Neural cell (in vitro differentiated cells): ENCODE measurements at regions not wholly inside any gene's neighbourhood (a gene's known extent, or its start where the extent isn't known, plus 50 kb on each side); places are given as distances from the start of the nearest gene placed in this dataset.

Source experiments
- H2AFZ ChIP-seq: fragments of 200-600, 300-800 bp; sonication (generic), shearing (Covaris generic); 2 replicates; pipeline ENCODE4 v1.6.0; 2014; ENCODE audit warnings: low read depth, mild to moderate bottlenecking, antibody characterized with exemption, low read length, moderate library complexity
- H3F3A ChIP-seq: fragments of 200-600 bp; shearing (Covaris generic); 2 replicates; pipeline ENCODE4 v1.6.1; 2016; ENCODE audit warnings: mild to moderate bottlenecking, moderate library complexity, mixed read lengths, antibody characterized with exemption, low read length; ENCODE audit not compliant: insufficient read depth, poor library complexity, severe bottlenecking
- H3K27ac ChIP-seq: fragments of 200-600, 300-800 bp; sonication (generic), shearing (Covaris generic); 2 replicates; pipeline ENCODE4 v1.5.1; 2014; ENCODE audit warnings: mild to moderate bottlenecking, low read length, moderate library complexity
- H3K27me3 ChIP-seq: fragments of 300-800, 200-600 bp; sonication (generic), shearing (Covaris generic); 2 replicates; pipeline ENCODE4 v1.6.0; 2014; ENCODE audit warnings: mild to moderate bottlenecking, low read depth, low read length, moderate library complexity; ENCODE audit not compliant: insufficient read depth
- H3K36me3 ChIP-seq: fragments of 300-800, 200-600 bp; sonication (generic), shearing (Covaris generic); 2 replicates; pipeline ENCODE4 v1.5.1; 2014; ENCODE audit warnings: mild to moderate bottlenecking, antibody characterized with exemption, low read length, moderate library complexity; ENCODE audit not compliant: insufficient read depth
- H3K4me2 ChIP-seq: fragments of 300-800, 200-600 bp; sonication (generic), shearing (Covaris generic); 2 replicates; pipeline ENCODE4 v1.6.0; 2014; ENCODE audit warnings: mild to moderate bottlenecking, low read length
- H3K4me3 ChIP-seq: fragments of 300-800, 200-600 bp; sonication (generic), shearing (Covaris generic); 2 replicates; pipeline ENCODE4 v1.5.1; 2014; ENCODE audit warnings: mild to moderate bottlenecking, low read length, moderate library complexity
- H3K79me2 ChIP-seq: fragments of 200-600 bp; shearing (Covaris generic); replicated peaks from 2 replicates; pipeline ENCODE4 v1.6.0; 2014; ENCODE audit warnings: mild to moderate bottlenecking, low read length, moderate library complexity; ENCODE audit not compliant: insufficient read depth
- H3K9ac ChIP-seq: fragments of 300-800, 200-600 bp; sonication (generic), shearing (Covaris generic); 2 replicates; pipeline ENCODE4 v1.6.1; 2016; ENCODE audit warnings: mild to moderate bottlenecking, low read length, mixed read lengths
- H3K9me2 ChIP-seq: fragments of 200-600 bp; shearing (Covaris generic); 2 replicates; pipeline ENCODE4 v1.6.1; 2016; ENCODE audit warnings: mild to moderate bottlenecking, low read length, mixed read lengths; ENCODE audit not compliant: insufficient read depth
- H3K9me3 ChIP-seq: fragments of 200-600, 300-800 bp; sonication (generic), shearing (Covaris generic); 2 replicates; pipeline ENCODE4 v1.6.1; 2016; ENCODE audit warnings: mild to moderate bottlenecking, mixed run types, low read length, moderate library complexity, mixed read lengths
- H4K20me1 ChIP-seq: fragments of 200-600 bp; shearing (Covaris generic); 2 replicates; pipeline ENCODE4 v1.6.1; 2016; ENCODE audit warnings: mild to moderate bottlenecking, mixed run types; ENCODE audit not compliant: insufficient read depth
- EP300 ChIP-seq: fragments of 450-650 bp; conservative IDR thresholded peaks from 2 replicates; pipeline ENCODE4 v1.6.1; 2014; ENCODE audit warnings: antibody characterized with exemption, mild to moderate bottlenecking, moderate library complexity; ENCODE audit not compliant: poor library complexity, severe bottlenecking
- EZH2 ChIP-seq: fragments of 200-600, 300-800 bp; shearing (Covaris generic), sonication (generic); IDR thresholded peaks from 2 replicates; pipeline ENCODE4 v1.6.1; 2014; ENCODE audit warnings: antibody characterized with exemption, low read length, borderline replicate concordance, mild to moderate bottlenecking; ENCODE audit not compliant: insufficient read depth, poor library complexity, severe bottlenecking
- MXI1 ChIP-seq: fragments of 450-650 bp; conservative IDR thresholded peaks from 2 replicates; pipeline ENCODE4 v1.6.1; 2014; ENCODE audit warnings: antibody characterized with exemption, mild to moderate bottlenecking; ENCODE audit not compliant: poor library complexity, severe bottlenecking
- POLR2AphosphoS5 ChIP-seq: IDR thresholded peaks from 2 replicates; pipeline ENCODE4 v1.6.1; 2012
- RAD21 ChIP-seq: fragments of 450-650 bp; conservative IDR thresholded peaks from 2 replicates; pipeline ENCODE4 v1.6.1; 2014; ENCODE audit warnings: antibody characterized with exemption, mild to moderate bottlenecking, moderate library complexity
- REST ChIP-seq: IDR thresholded peaks from 2 replicates; pipeline ENCODE4 v1.6.1; 2012; ENCODE audit warnings: borderline replicate concordance
- SMC3 ChIP-seq: fragments of 450-650 bp; conservative IDR thresholded peaks from 2 replicates; pipeline ENCODE4 v1.6.1; 2014; ENCODE audit warnings: antibody characterized with exemption, mild to moderate bottlenecking, moderate library complexity; ENCODE audit not compliant: poor library complexity
- TAF1 ChIP-seq: IDR thresholded peaks from 2 replicates; pipeline ENCODE4 v1.6.1; 2012; ENCODE audit warnings: low read depth
- TF ChIP-seq, protein P1 (sequence below): fragments of 450-650 bp; IDR thresholded peaks from 2 replicates; pipeline ENCODE4 v1.5.1; 2014; ENCODE audit warnings: antibody characterized with exemption, mild to moderate bottlenecking, moderate library complexity; ENCODE audit not compliant: poor library complexity, severe bottlenecking

- Histone ChIP-seq H4K20me1 (no peaks in the 10 kb centered on the region), H3K9me3 (no peaks in the 10 kb centered on the region), H3K9ac (no peak overlapping the region), H3K4me3 (no peak overlapping the region), H3K4me2 (no peak overlapping the region), H3K79me2 (no peaks in the 10 kb centered on the region), H3K36me3 (no peaks in the 10 kb centered on the region), H3F3A (no peaks in the 10 kb centered on the region), H3K27me3 (no peaks in the 10 kb centered on the region), H3K9me2 (no peaks in the 10 kb centered on the region), H3K27ac (no peak overlapping the region), H2AFZ (no peak overlapping the region)
- no peak for TF ChIP-seq EP300
Measured at GRCh38 chr10:65234261-65234660, 1691.6 kb upstream of the LRRTM3 start.

DNA sequence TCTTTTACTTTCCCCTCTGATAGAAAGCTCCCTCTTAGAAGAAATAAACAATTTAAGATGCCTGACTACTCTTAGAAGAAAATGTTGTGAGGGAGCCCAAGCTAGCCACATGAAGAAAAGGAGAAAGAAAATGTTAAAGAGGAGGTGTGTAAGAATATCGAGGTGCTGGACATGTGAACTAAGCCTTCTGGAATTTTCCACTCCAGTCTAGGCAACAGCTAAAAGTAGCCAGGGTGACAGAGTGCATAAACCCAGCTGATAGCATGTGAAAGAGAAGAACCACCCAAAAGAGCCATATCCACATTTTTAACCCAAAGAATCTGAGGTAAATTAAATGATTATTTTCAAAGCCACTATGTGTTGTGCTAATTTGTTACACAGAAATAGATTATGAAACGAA lies 1690.6 kb upstream of the LRRTM3 start:
- Histone ChIP-seq H3K9ac (no peak overlapping the region), H4K20me1 (no peaks in the 10 kb centered on the region), H3K4me2 (no peak overlapping the region), H3K27ac (no peak overlapping the region), H2AFZ (no peak overlapping the region), H3F3A (no peaks in the 10 kb centered on the region), H3K4me3 (no peak overlapping the region), H3K36me3 (no peaks in the 10 kb centered on the region), H3K9me2 (no peaks in the 10 kb centered on the region), H3K9me3 (no peaks in the 10 kb centered on the region), H3K79me2 (no peaks in the 10 kb centered on the region), H3K27me3 (no peaks in the 10 kb centered on the region)
- TF ChIP-seq RAD21 (no peak), MXI1 (no peak), SMC3 (no peak), TAF1 (no peak), EZH2 (no peak), POLR2AphosphoS5 (no peak), REST (no peak), EP300 (no peak)
- TF ChIP-seq, protein P1, sequence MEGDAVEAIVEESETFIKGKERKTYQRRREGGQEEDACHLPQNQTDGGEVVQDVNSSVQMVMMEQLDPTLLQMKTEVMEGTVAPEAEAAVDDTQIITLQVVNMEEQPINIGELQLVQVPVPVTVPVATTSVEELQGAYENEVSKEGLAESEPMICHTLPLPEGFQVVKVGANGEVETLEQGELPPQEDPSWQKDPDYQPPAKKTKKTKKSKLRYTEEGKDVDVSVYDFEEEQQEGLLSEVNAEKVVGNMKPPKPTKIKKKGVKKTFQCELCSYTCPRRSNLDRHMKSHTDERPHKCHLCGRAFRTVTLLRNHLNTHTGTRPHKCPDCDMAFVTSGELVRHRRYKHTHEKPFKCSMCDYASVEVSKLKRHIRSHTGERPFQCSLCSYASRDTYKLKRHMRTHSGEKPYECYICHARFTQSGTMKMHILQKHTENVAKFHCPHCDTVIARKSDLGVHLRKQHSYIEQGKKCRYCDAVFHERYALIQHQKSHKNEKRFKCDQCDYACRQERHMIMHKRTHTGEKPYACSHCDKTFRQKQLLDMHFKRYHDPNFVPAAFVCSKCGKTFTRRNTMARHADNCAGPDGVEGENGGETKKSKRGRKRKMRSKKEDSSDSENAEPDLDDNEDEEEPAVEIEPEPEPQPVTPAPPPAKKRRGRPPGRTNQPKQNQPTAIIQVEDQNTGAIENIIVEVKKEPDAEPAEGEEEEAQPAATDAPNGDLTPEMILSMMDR = no peak

DNA sequence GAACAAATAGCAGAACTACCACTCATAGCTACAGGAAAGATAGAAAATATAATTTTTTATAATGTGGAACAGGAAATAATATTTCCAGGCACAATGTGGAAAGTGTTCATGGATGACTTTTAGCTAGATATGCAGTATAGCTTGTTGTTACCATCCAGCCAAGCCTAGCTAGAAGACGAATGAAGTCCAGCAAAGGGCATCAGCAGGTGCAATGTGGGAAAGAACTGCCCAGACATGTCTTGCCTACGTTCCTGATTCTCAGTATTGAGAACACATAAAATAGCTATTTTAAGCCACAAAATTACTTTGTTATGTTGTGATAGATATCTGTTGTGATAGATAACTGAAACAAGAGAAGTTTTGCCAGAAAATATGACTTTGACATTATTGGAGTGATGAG lies 1690.0 kb upstream of the LRRTM3 start:
- Histone ChIP-seq H3K27ac (no peak overlapping the region), H3K4me2 (no peak overlapping the region), H3K36me3 (no peaks in the 10 kb centered on the region), H4K20me1 (no peaks in the 10 kb centered on the region), H3K4me3 (no peak overlapping the region), H3K9me2 (no peaks in the 10 kb centered on the region), H3K9ac (no peak overlapping the region), H3K9me3 (no peaks in the 10 kb centered on the region), H3K79me2 (no peaks in the 10 kb centered on the region), H2AFZ (no peak overlapping the region), H3F3A (no peaks in the 10 kb centered on the region), H3K27me3 (no peaks in the 10 kb centered on the region)
- TF ChIP-seq MXI1 = no peak
- TF ChIP-seq EZH2 = no peak
- TF ChIP-seq SMC3 = no peak
- no peak for TF ChIP-seq TAF1
- TF ChIP-seq EP300 = no peak
- TF ChIP-seq, protein P1 = no peak
- no peak for TF ChIP-seq POLR2AphosphoS5
- TF ChIP-seq RAD21 = no peak
- TF ChIP-seq REST = no peak
